NCI-H128 (cell line): ENCODE measurements at regions not wholly inside any gene's neighbourhood (a gene's known extent, or its start where the extent isn't known, plus 50 kb on each side); places are given as distances from the start of the nearest gene placed in this dataset.
"Not testable (repeated sequence)": the region's sequence is repeated elsewhere in the genome, so short reads cannot be mapped to it uniquely, and the experiment has no call there.

Source experiments
- DNase-seq: peaks from one replicate; lab custom pipeline; 2025; ENCODE audit not compliant: unreplicated experiment; lab: John Stamatoyannopoulos, UW

DNA sequence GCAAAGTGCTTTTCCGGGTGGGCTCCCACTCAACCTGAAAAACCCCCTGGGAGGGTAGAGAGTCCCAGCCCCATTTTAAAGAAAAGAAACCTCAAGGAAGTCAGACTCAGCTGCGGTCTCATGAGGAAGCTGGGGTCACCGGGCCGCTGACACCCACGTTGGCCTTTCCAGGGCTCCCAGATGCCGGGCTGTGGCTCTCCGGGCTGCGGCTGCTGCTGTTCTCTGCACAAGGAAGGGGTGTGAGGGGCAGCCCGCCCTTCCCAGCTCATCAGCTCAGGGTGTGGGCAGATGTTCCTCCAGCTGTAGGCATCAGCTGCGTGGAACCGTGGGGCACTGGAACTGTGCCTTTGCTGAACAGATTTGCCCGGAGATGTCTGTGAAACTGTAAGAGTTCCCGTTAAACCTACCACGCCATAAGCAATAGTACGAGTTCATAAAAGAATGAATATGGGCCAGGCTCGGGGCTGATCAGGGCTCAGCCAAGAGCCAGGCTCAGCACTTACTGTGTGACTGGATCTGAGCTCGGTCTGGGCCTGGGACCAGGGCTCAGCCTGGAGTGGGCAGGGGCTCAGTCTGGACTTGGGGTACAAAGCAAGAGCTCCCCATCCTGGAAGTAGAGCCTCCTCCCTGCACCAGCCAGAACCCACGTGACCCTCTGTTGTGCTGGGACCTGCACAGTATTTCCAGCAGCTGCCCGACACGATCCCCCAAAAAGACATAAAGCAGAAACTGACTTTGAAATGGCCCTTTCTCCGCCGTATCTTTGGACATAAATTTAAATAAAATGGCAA is 130.2 kb upstream of the PPP1R26 start:
- DNase-seq, result no peak

DNA sequence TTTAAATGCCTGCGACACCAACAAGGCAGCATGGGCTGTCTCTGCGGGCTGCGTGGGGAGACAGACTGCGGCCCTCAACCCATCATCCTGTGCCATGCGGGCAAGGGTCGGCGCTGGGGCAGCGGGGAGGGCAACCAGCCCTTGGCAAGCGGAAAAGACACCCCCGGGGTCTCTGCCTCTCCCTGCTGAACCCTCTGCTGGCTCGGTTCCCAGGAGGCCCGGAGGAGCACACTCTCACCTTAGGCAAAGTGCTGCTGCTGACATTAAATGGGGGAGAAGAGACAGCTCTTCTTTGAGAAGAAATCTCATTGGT is 129.6 kb upstream of the PPP1R26 start:
- DNase-seq, result no peak

DNA sequence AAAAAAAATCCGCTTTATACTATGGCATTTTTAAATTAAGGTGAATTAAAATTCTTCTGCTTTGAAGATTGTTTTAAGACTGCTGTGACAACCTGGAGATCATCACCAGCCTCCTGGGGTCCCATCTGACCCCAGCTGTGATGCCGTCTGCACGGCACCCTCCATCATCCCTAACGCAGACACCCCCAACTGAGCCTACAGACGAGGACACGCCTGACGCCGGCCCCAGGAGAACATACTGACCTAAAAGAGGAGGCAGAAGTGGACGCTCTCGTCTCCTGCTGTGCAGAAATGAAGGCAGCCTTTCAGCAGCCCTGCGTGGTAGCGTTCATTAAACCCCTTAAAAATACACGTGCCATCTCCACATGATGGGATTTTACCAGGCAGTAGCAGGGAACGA is 125.6 kb upstream of the PPP1R26 start:
- DNase-seq, result no peak

DNA sequence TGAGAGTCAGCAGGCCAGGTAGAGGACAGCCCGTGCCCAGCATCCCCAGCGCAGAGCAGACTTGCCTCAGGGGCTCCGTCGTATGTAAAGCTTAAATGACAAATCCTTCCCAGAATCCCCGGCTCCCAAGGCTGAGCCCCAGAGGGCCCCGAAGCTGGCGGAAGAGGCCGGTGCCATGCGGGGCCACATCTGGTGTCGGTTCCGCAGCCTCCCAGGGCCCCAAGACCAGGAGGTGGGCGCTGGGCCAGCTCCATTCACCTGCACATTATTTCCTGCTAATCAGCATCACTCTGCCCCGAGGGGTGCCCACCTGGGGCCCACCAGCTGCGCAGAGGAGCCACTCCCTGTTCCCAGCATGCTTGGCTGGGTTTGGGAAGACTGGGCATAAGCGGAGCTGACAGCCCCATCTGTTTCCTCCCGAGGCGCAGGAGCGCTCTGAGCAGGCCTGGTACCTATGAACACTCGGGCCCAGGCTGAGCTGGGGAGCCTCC is 124.0 kb upstream of the PPP1R26 start:
- no peak for DNase-seq

DNA sequence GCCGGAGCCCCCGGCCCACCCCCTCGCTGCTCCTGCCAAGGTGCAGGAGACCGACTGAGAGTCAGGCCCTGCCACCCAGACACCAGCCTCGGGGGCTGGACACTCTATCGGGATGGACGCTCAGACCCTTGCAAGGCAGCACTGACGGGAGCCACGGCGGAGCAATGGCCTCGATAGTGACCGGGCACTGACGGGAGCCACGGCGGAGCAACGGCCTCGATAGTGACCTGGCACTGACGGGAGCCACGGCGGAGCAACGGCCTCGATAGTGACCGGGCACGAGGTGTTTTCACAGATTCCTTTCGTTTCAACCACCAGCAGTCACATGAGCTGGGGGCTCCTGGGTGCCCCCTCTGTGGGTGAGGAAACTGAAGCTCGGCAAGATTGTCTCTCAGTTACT is 123.6 kb upstream of the PPP1R26 start:
- no peak for DNase-seq

DNA sequence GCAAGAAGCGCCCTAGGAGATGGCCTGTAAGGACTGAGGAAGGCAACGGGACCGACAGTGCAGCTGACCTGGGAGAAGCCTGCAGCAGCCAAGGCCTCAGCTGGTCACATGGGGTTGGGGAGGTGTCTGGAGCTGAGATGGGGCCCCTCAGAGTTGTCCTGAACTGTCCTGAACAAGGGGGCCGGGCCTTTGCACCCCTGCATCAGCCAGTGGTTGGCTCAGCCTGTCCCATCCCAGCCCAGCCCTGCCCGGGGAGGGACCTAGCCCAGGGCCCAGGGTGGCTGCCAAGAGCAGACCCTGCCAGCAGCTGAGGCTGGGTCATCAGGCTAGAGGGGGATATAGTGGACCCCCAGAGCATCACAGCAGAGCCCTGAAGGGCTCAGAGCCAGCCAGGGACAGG is 122.8 kb upstream of the PPP1R26 start:
- no peak for DNase-seq

DNA sequence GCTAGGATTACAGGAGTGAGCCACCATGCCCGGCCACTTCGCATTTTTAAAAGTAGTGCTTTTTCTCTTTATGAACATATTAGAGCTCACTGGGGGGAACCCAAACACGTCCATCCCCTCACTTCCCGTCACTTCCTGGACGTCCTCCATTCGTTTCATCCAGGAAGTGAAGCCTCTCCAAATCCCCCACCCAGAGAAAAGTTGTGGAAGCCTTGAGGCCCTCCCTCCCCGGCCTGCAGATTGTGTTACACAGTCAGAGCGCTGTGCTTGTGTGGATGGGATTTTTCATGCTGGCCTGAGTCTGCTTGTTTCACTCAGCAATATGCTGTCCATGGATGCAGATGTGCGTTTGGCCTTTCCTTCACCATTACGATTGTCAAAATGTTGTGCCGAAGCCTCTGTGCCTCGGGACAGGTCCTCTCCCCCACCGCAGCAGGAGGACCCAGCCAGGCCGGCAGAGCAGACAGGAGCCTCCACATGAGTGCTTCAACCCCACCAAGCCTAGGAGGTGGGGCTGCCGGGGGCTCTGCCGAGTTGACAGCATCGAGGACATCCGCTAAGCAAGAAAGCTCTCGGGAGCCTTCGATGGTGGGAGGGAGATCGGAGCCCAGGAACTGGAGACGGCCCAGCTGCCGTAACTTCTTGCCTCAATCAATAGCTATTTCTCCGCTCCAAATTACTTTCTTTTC is 121.6 kb upstream of the PPP1R26 start:
- no peak for DNase-seq

DNA sequence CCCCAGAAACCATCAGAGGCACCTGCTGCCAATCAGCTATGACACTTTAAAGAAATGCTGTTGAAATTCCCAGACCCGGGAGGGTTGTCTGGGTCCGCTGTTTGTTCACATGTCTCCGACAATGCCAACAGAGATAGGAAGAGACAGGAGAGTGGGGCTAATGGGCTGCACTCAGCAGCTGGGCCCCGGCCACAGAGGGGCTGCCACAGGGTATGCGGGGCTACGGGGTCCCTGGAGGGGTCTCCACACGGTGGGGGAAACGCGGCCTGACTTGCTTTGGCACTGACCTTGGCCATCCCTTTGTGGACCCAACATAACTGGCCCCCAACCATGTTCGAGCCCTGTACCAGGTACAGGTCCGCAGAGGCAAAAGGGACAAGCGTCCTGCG is 121.0 kb upstream of the PPP1R26 start:
- no peak for DNase-seq

DNA sequence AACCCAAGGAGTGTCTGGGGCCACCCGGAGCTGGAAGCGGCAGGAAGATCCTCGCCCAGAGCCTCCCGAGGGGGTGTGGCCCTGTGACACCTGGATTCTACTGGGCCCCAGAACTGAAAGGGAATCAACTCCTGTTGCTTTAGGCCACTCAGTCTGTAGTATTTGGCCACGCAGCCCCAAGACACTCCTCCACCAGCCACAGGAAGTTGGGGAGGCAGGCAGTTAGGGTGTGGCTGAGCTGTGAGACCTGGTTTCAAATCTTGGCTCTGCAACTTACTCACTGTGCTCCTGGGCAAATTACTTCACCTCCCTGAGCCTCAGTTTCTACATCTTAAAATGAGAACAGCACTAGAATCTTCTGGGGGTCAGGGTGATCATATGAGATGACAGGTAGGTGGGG is 119.8 kb upstream of the PPP1R26 start:
- no peak for DNase-seq

DNA sequence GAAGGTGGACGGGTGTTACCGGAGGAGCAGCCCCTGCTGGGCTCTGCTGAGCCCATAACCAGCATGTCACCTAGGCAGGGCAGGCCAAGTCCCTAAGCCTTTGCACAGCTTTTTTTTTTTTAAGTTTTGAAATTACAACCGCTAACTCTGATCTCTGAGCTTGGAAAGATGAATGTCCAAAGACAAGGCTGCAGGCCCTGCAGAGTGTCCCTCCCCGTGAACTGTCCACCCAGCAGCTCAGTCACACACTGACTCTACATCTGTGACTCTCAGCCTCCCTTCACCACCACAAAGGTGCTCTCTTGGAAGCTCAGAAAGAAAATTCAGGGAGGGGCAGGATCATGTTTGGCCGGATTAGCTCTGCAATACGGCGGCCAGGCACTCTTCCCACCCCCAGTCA is 119.0 kb upstream of the PPP1R26 start:
- DNase-seq, result no peak

DNA sequence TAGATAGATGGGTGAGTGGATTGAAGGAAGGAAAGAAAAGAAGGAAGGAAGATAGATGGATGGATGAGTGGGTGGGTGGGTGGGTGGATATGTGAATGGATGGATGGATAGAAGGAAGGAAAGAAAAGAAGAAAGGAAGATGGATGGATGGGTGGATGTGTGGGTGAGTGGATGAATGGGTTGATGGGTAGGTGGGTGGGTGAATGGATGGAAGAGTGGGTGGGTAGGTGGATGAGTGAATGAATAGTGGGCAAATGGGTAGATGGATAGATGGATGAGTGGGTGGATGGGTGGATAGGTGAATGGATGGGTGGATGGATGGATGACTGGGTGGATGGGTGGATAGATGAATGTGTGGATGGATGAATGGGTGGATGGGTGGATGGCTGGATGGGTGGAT is 117.9 kb upstream of the PPP1R26 start:
- DNase-seq, result not testable (repeated sequence)

DNA sequence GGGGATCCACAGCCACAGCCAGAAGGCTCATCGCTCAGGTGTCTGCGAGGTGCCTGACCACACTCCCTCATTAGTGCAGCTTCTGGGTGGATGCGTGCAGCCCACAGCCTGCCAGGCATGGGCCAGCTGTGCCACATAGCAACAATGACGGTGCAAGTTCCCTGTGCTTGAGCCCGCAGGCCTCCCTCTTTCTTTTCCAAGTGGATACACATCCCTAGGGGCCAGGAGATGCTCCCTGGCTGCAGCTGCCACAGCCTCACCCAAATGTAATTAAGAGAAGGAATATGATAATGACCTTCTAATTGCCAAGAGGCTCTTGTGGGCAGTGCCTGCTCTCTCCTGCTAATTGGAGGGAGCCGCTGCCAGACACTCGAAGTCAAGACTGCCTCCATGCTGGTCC is 116.0 kb upstream of the PPP1R26 start:
- DNase-seq, result no peak

DNA sequence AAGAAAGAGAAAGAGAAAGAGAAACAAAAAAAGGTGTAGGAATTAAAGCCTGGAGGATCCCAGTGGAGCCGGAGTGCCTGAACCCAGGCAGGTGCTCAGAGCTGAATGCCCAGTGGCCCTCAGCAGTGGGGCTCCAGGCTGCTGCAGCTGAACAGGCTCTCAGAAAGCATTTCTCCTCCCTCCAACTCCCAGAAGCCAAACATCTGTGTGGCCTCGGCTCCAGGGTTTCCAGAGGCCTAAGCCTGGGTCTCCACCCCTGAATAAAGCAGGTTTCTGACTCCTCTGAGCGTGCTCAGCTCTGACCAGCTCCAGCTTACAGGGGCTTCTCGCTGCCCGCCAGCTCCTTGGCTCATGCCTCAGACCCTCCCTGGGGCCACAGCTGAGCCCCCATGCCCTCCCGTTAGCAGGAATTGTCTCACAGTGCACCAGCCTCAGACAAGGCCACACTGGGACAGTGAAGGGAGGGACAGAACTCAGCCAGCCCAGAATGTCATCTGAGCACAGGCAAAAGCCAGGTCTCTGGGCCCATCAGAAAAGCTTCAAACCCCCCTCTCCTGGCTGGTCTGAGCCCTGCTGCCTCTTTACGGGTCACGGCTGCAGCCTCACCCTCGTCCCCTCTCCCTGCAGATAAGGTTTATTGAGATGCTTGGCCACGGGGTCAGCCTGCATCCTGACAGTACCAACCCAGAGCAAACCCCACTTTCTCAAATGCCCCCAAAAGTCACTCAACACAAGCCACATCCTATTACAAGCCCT is 114.4 kb upstream of the PPP1R26 start:
- no peak for DNase-seq

DNA sequence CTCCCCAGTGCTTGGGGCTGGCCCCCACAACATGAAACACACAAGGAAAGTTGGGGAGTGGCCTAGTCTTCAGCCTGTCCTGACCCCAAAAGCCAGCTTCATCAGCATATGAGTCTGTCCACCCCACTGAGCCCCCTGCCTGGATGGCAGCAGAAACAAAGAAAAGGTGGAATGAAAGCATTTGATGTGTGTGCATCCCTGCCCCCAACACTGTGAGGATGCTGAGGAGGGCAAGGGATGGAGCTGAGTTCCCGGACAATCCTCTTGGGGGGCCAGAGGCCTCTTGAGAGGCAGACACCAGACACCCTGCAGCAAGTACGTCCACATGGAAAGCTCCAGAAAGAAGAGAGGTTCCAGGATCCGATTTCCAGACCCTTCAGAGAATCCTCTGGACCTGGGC is 113.5 kb upstream of the PPP1R26 start:
- DNase-seq, result no peak

DNA sequence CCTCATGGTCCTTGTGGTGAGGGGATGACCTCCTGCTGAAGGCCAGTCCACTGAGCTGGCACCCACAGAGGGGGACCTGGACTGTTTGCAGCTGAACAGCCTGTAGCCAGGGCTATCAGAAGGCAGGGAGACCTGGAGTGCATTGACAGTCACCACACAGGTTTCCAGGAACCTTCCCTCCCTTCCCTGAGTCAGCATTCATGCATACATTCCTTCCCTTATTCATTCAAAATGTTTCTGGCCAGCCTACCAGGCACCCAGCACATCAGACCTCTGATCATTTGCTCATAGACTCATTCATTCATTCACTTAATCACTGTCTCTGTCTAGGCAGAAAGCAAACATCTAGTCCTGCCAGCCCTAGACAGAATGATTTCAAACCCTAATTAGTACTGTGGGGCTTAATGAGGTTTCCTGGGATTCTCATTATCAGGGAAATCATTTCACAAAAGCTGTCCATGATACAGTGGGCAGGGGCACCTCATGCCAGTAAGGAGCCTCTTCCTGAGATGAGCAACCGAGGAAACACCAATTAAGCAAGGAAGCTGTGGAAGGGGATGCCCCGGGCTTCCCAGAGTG is 110.1 kb upstream of the PPP1R26 start:
- no peak for DNase-seq

DNA sequence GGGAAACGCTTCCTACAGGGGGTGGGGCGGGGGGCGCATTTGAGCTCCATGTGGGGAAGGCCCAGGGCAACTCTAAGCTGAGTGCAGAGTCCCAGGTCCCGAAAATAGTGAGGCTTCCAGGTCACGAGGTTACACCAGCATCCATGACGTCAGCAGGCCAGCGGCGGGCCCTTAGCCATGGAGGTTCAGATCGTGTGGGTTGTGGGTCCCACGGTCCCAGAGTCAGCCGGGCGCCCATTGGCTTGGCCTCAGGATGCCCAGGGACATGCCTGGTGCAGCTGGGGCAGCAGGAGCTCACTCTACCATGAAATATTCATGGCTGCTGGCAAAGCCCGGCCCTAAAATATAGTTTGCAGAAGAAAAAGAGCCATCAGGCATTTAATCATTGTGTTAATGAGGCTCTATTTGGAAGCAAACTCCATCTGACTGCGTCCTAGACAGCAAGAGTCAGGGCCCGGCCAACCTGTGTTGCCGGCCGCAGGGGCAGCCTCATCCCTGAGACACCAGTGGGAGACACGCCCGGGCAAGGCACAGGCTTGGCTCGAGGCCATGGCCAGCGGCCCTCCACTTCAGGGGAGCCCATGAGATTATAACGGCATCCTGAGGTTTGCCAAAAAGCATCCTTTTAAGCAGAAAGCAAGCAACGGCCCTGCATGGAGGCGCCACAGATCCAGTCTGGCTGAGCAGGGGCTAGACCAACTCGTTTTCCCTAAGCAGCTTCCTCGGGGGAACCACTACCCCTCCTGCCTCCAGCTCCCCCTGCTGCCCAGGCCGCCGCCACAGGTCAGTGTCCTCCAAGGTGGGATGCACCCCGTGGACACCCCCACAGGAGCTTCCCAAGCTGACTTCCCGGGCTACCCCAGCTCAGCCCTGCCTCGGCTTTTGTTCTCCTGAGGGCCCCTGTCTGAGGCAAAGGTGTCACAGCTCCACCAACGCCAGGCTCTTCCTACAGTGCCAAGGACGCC is 108.9 kb upstream of the PPP1R26 start:
- no peak for DNase-seq

DNA sequence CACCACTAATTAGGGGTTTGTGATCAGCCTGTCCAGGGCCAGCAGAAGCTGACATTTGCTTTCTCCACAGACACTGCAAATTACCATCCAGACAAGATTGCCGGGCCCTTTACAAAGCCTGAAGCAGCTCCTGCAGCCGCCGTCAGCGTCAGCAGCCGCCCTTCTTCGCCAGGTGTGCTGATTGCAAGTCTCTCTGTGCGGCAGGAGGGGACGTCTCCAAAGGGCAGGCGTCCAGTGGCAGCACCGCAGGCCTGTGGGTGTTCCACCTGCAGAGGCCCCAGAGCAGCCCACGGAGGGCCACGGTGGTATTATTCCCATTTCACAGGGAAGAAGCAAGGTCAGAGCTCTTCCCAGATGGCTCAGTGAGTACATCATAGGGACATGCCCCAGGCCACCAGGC is 108.0 kb upstream of the PPP1R26 start:
- no peak for DNase-seq

DNA sequence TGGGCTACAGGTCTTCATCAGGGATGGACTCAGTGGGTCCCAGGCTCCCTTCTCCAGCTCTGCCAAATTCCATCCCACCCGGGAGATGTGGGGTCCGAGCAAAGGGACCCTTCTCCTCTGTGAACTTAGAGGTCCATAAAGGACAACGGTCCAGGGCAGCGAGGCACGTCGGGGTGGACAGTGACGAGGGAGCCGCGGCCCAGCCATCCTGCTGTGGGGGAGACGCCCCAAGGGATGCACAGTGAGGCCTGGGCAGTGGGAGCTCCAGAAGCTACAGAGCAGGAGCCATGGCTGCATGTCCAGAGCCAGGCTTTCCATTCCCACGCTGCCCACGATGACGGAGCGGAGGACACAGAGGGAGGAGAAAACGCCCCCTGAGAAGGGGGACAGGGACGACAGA is 107.5 kb upstream of the PPP1R26 start:
- no peak for DNase-seq

DNA sequence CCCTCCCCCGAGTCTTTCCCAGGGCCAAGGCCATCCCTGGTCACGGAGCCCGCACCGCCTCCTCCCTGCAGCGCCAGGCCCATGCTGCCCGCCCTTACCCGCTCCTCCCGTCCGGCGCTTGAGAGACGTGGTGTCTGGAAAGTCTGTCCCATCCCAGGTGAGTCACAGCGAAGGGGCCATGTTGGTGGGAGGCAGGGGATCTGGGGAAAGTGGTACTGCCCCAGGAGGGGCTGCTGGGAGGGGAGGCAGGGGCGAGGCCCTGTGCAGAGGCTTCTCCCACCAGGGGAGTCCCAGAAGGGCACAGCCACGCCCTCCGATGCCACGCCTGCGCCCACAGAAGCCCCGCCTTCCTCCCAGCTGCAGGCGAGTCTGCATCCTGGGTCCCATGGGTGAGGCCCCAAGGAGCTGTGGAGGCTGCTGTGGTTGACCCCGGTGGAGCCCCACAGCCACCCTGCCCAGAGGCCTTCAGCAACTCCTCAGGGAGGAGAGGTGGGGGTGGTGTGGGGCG is 107.0 kb upstream of the PPP1R26 start:
- DNase-seq, result no peak

DNA sequence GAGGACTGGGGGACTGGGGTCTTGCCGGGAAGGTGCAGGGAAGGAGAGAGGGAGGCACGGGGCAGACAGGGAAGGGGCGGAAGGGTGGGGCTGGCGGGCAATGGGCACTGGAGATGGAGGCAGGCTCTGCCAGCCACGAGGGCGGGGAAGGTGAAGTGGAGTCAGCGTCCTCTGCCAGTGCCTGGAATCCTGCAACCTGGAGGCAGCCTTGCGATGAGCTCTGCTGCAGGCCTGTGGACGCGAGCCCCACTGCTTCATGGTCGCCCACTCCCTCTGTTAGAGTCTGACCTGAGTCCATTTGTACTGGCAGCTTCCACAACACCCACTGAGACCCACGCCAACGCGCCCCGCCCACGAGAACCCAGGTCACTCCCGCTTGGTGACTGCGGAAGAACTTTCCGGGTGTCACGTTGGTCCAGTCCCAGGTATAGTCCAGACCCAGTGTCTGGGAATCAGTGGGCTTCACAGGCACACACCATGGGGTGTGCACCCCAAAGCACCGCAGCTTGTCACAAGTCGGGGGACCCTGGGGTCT is 106.4 kb upstream of the PPP1R26 start:
- no peak for DNase-seq
